GM12878 (cell line): ENCODE measurements at regions not wholly inside any gene's neighbourhood (a gene's known extent, or its start where the extent isn't known, plus 50 kb on each side); places are given as distances from the start of the nearest gene placed in this dataset.

Source experiments
- ATAC-seq: fragments of 200-7000 bp; cut with Tn5 transposase; 3 replicates; pipeline ENCODE4 v1.9.1; 2020; ENCODE audit warnings: mild to moderate bottlenecking, moderate library complexity
- BruUV-seq: library from RNA; stranded (reverse); fragments of 400-500 nt; replicated peaks from 2 replicates; lab custom pipeline; 2021; lab: Mats Ljungman, UMichigan
- CTCF ChIA-PET: fragments of 300-600 bp; sonication (Branson Sonifier 250); formaldehyde crosslinking; extraction: SDS; loops from one replicate; lab custom pipeline; 2021; ENCODE audit warnings: inconsistent platforms; lab: Yijun Ruan, JAX
- POLR2A ChIA-PET: fragments of 350-600 bp; formaldehyde crosslinking; extraction: SDS; loops from one replicate; lab custom pipeline; 2021; ENCODE audit warnings: inconsistent platforms; lab: Charles Lee
- RAD21 ChIA-PET: fragments of 300-600 bp; sonication (Branson Sonifier 250); formaldehyde crosslinking; loops from one replicate; lab custom pipeline; 2023; ENCODE audit warnings: antibody characterized with exemption; ENCODE audit not compliant: unreplicated experiment; lab: Charles Lee
- SMC1A ChIA-PET: fragments of 300-600 bp; sonication (Branson Sonifier 250); formaldehyde crosslinking; loops from one replicate; lab custom pipeline; 2023; ENCODE audit not compliant: unreplicated experiment, uncharacterized antibody; lab: Charles Lee
- DNase-seq: peaks from one replicate; pipeline ENCODE4 v3.0.0-alpha.2; 2011; ENCODE audit warnings: low read depth, low spot score
- FAIRE-seq: peaks from 3 replicates; lab custom pipeline; 2011; peaks lifted over from hg19 to GRCh38; lab: Jason Lieb, UNC
- H2AFZ ChIP-seq: 2 replicates; pipeline ENCODE4 v1.6.0; 2011; ENCODE audit warnings: low read depth, low read length, control low read depth; ENCODE audit not compliant: control insufficient read depth
- H3K27ac ChIP-seq: 2 replicates; pipeline ENCODE4 v1.5.1; 2011; ENCODE audit warnings: control low read depth; ENCODE audit not compliant: control insufficient read depth, insufficient read depth
- H3K27me3 ChIP-seq, 2 experiments: replicated peaks in 1 of 2; 2 replicates each; pipeline versions ENCODE4 v1.6.0 to v1.6.1; 2011; ENCODE audit warnings: low read length in 1 of 2; ENCODE audit not compliant: control insufficient read depth in 2 of 2, insufficient read depth in 2 of 2
- H3K36me3 ChIP-seq, 2 experiments: 2 replicates each; pipeline ENCODE4 v1.5.1; 2011; ENCODE audit warnings: low read length in 1 of 2; ENCODE audit not compliant: control insufficient read depth in 2 of 2, insufficient read depth in 2 of 2
- H3K4me1 ChIP-seq: 2 replicates; pipeline ENCODE4 v1.6.1; 2011; ENCODE audit warnings: mild to moderate bottlenecking, low read length, moderate library complexity, mixed read lengths; ENCODE audit not compliant: control insufficient read depth, insufficient read depth
- H3K4me2 ChIP-seq: 2 replicates; pipeline ENCODE4 v1.6.0; 2011; ENCODE audit warnings: control low read depth; ENCODE audit not compliant: control insufficient read depth, insufficient read depth
- H3K4me3 ChIP-seq: fragments of 200-600 bp; sonication (generic); 2 replicates; pipeline ENCODE4 v1.5.1; 2016
- H3K79me2 ChIP-seq: 2 replicates; pipeline ENCODE4 v1.6.0; 2011; ENCODE audit warnings: low read length; ENCODE audit not compliant: control insufficient read depth, insufficient read depth
- H3K9ac ChIP-seq: 2 replicates; pipeline ENCODE4 v1.8.0; 2011; ENCODE audit warnings: low read length, control low read depth, mixed read lengths; ENCODE audit not compliant: control insufficient read depth, insufficient read depth
- H3K9me3 ChIP-seq: replicated peaks from 3 replicates; pipeline ENCODE4 v1.5.1; 2011; ENCODE audit warnings: mild to moderate bottlenecking, low read length; ENCODE audit not compliant: control insufficient read depth, insufficient read depth
- H4K20me1 ChIP-seq: 2 replicates; pipeline ENCODE4 v1.6.0; 2011; ENCODE audit not compliant: control insufficient read depth, insufficient read depth
- BHLHE40 ChIP-seq, 2 experiments: fragments of 450-650 bp in 1 of 2; IDR thresholded peaks; 2 replicates each; pipeline ENCODE4 v1.6.1; 2011 to 2017; ENCODE audit warnings: low read depth in 2 of 2, borderline replicate concordance in 1 of 2, improper control_type of control experiment in 1 of 2, low read length in 1 of 2, mild to moderate bottlenecking in 1 of 2
- BRCA1 ChIP-seq: IDR thresholded peaks from 2 replicates; pipeline ENCODE4 v1.6.1; 2011; ENCODE audit warnings: low read depth, low read length, improper control_type of control experiment
- HSF1 ChIP-seq: fragments of 150-350 bp; IDR thresholded peaks from 2 replicates; pipeline ENCODE4 v1.6.1; 2014; ENCODE audit warnings: mild to moderate bottlenecking, low read depth, low read length
- PBX3 ChIP-seq: IDR thresholded peaks from 2 replicates; pipeline ENCODE4 v1.6.1; 2011; ENCODE audit warnings: mild to moderate bottlenecking, low read depth, low read length, moderate library complexity; ENCODE audit not compliant: insufficient replicate concordance
- SMARCA5 ChIP-seq: fragments of 450-650 bp; IDR thresholded peaks from 2 replicates; pipeline ENCODE4 v1.6.1; 2017; ENCODE audit warnings: mild to moderate bottlenecking
- USF2 ChIP-seq: IDR thresholded peaks from 2 replicates; pipeline ENCODE4 v1.6.1; 2011; ENCODE audit warnings: low read depth, low read length, improper control_type of control experiment, borderline replicate concordance
- ZNF384 ChIP-seq: IDR thresholded peaks from 2 replicates; pipeline ENCODE4 v1.6.1; 2012; ENCODE audit warnings: low read depth, mild to moderate bottlenecking, low read length, improper control_type of control experiment, borderline replicate concordance
- WGBS: methylation state at CpG from one replicate; pipeline ENCODE4 v1.1.6; 2016; ENCODE audit warnings: low lambda C conversion rate; ENCODE audit not compliant: insufficient replicate concordance, insufficient coverage; ENCODE audit errors: missing lambda C conversion rate; 5-methylcytosine and 5-hydroxymethylcytosine counted together
- in situ Hi-C: fragments of 300-500 bp; cut with MboI; formaldehyde crosslinking; loops from 9 replicates; pipeline ENCODE4 v1.14.3; 2018; ENCODE audit warnings: mixed read lengths
- intact Hi-C: fragments of 100-400 bp; cut with micrococcal nuclease; formaldehyde crosslinking; loops from one replicate; pipeline ENCODE4 v1.14.2; 2022; ENCODE audit not compliant: unreplicated experiment

- SMC1A ChIA-PET = no interaction called here
- WGBS = 27% methylated on average over 5 of the region's 5 CpGs
- no peak for FAIRE-seq
These were observed 276.7 kb upstream of the SRRM4 start for GRCh38 chr12:118704527-118705241.

GRCh38 chr12:118706437-118706836, 274.9 kb upstream of the SRRM4 start:
- intact Hi-C loops (no loop called here), in situ Hi-C loops (no loop called here)
- Histone ChIP-seq H2AFZ (no peak overlapping the region), H3K27me3 (no peaks in the 10 kb centered on the region), H3K36me3 (no peaks in the 10 kb centered on the region), H3K9me3 (no peaks in the 10 kb centered on the region), H3K4me2 (no peak overlapping the region), H3K4me1 (peaks cover 9% of the 10 kb centered on the region), H4K20me1 (no peaks in the 10 kb centered on the region), H3K27ac (no peak overlapping the region), H3K4me3 (no peak overlapping the region), H3K9ac (no peak overlapping the region), H3K79me2 (no peaks in the 10 kb centered on the region)
- ATAC-seq (no peak; the same call in 2 of the 3 replicates), FAIRE-seq (no peak), DNase-seq (no peak)
- POLR2A ChIA-PET = no interaction called here
- SMC1A ChIA-PET = no interaction called here
- CTCF ChIA-PET = interaction anchor here (0.6 kb wide), 1 partner anchor 1686 kb away, joined by 3 read pairs; no protein-coding TSS in a partner anchor
- RAD21 ChIA-PET = no interaction called here
- BruUV-seq = no TSS peak
- TF ChIP-seq USF2 (no peak), ZNF384 (no peak), HSF1 (no peak), BRCA1 (no peak)

More at GRCh38 chr12:118704527-118705241, 276.7 kb upstream of the SRRM4 start:
- Histone ChIP-seq H3K4me2 (no peak overlapping the region), H3K27me3 (no peaks in the 10 kb centered on the region), H3K4me3 (no peak overlapping the region), H3K79me2 (no peaks in the 10 kb centered on the region)
- POLR2A ChIA-PET = no interaction called here
- CTCF ChIA-PET = interaction anchor here (1.0 to 1.3 kb wide), 3 partner anchors 9 to 739 kb away, joined by 3 to 5 read pairs (median 3); no protein-coding TSS in a partner anchor
- intact Hi-C loops = no loop called here
- in situ Hi-C loops = no loop called here
- TF ChIP-seq PBX3 (no peak), SMARCA5 (no peak), BHLHE40 (IDR thresholded peaks at IDR 0.05; ENCODE audit: borderline replicate concordance in 1 of 2, low read depth in 2 of 2, low read length in 1 of 2) (no peak)
- TF ChIP-seq, all 136 proteins: peak for 0
- Histone ChIP-seq H3K4me1 (peaks cover 9% of the 10 kb centered on the region), H3K9ac (no peak overlapping the region), H3K27ac (no peak overlapping the region), H4K20me1 (no peaks in the 10 kb centered on the region), H3K9me3 (no peaks in the 10 kb centered on the region), H2AFZ (no peak overlapping the region), H3K36me3 (no peaks in the 10 kb centered on the region)
- ATAC-seq (no peak), DNase-seq (no peak)
- RAD21 ChIA-PET = interaction anchor here (0.5 kb wide), 1 partner anchor 190 kb away, joined by 3 read pairs; no protein-coding TSS in a partner anchor
- BruUV-seq = no TSS peak
